EL (cell line): ENCODE measurements at regions not wholly inside any gene's neighbourhood (a gene's known extent, or its start where the extent isn't known, plus 50 kb on each side); places are given as distances from the start of the nearest gene placed in this dataset.

Source experiments
- DNase-seq: peaks from one replicate; pipeline ENCODE4 v3.0.0-alpha.2; 2016

GRCh38 chr11:110032259-110032658 is 60.9 kb upstream of the ZC3H12C start:
- no peak for DNase-seq

GRCh38 chr11:110032957-110033570 is 60.1 kb upstream of the ZC3H12C start:
- no peak for DNase-seq

GRCh38 chr11:110034806-110035205 is 58.4 kb upstream of the ZC3H12C start:
- no peak for DNase-seq

GRCh38 chr11:110035357-110035756 is 57.8 kb upstream of the ZC3H12C start:
- no peak for DNase-seq

GRCh38 chr11:110038201-110038600 is 55.0 kb upstream of the ZC3H12C start:
- no peak for DNase-seq
